Hepatocyte (in vitro differentiated cells): ENCODE measurements at regions not wholly inside any gene's neighbourhood (a gene's known extent, or its start where the extent isn't known, plus 50 kb on each side); places are given as distances from the start of the nearest gene placed in this dataset.

ENCODE experiments used
- DNase-seq: peaks from one replicate; pipeline ENCODE4 v3.0.0-alpha.2; 2016; ENCODE audit warnings: low spot score
- H2AFZ ChIP-seq: fragments of 200-600 bp; sonication (generic); 2 replicates; pipeline ENCODE4 v1.6.0; 2016; ENCODE audit warnings: antibody characterized with exemption, mild to moderate bottlenecking
- H3K27ac ChIP-seq: fragments of 200-600 bp; sonication (generic); 2 replicates; pipeline ENCODE4 v1.5.1; 2016; ENCODE audit warnings: mild to moderate bottlenecking
- H3K27me3 ChIP-seq: fragments of 200-600 bp; sonication (generic); 2 replicates; pipeline ENCODE4 v1.6.1; 2016
- H3K36me3 ChIP-seq: fragments of 200-600 bp; sonication (generic); replicated peaks from 2 replicates; pipeline ENCODE4 v1.5.1; 2016; ENCODE audit warnings: low read depth; ENCODE audit not compliant: insufficient read depth
- H3K4me1 ChIP-seq: fragments of 200-600 bp; sonication (generic); 2 replicates; pipeline ENCODE4 v1.5.1; 2016; ENCODE audit warnings: mild to moderate bottlenecking, moderate library complexity; ENCODE audit not compliant: insufficient read depth
- H3K4me2 ChIP-seq: fragments of 200-600 bp; sonication (generic); 2 replicates; pipeline ENCODE4 v1.6.0; 2016
- H3K4me3 ChIP-seq: fragments of 200-600 bp; sonication (generic); 2 replicates; pipeline ENCODE4 v1.5.1; 2016; ENCODE audit warnings: mild to moderate bottlenecking
- H3K79me2 ChIP-seq: fragments of 200-600 bp; sonication (generic); 2 replicates; pipeline ENCODE4 v1.6.0; 2017; ENCODE audit warnings: mild to moderate bottlenecking
- H3K9me2 ChIP-seq: fragments of 200-600 bp; sonication (generic); replicated peaks from 2 replicates; pipeline ENCODE4 v1.6.0; 2017; ENCODE audit warnings: mild to moderate bottlenecking; ENCODE audit not compliant: insufficient read depth
- H3K9me3 ChIP-seq: fragments of 200-600 bp; sonication (generic); 2 replicates; pipeline ENCODE4 v1.5.1; 2016; ENCODE audit warnings: low read depth, mild to moderate bottlenecking
- H4K20me1 ChIP-seq: fragments of 200-600 bp; sonication (generic); 2 replicates; pipeline ENCODE4 v1.6.0; 2016; ENCODE audit warnings: mild to moderate bottlenecking; ENCODE audit not compliant: insufficient read depth, poor library complexity, severe bottlenecking
- CTCF ChIP-seq: fragments of 200-600 bp; sonication (generic); IDR thresholded peaks from 2 replicates; pipeline ENCODE4 v1.5.1; 2016; ENCODE audit warnings: antibody characterized with exemption, mild to moderate bottlenecking; ENCODE audit not compliant: poor library complexity
- EZH2 ChIP-seq: fragments of 200-600 bp; sonication (generic); IDR thresholded peaks from 2 replicates; pipeline ENCODE4 v1.6.1; 2016; ENCODE audit warnings: antibody characterized with exemption, mild to moderate bottlenecking, borderline replicate concordance
- EZH2phosphoT487 ChIP-seq: fragments of 200-600 bp; sonication (generic); IDR thresholded peaks from one replicate; pipeline ENCODE4 v1.6.1; 2018; ENCODE audit warnings: antibody characterized with exemption, mild to moderate bottlenecking, low read depth, moderate library complexity; ENCODE audit not compliant: unreplicated experiment, severe bottlenecking
- WGBS: methylation state at CpG from one replicate; pipeline ENCODE4 v1.1.6; 2016; ENCODE audit warnings: low lambda C conversion rate; ENCODE audit errors: missing lambda C conversion rate; 5-methylcytosine and 5-hydroxymethylcytosine counted together

- Histone ChIP-seq H3K27ac (no peak overlapping the region), H3K27me3 (no peaks in the 10 kb centered on the region)
Measured at GRCh38 chr12:105924526-105925208, 214.1 kb downstream of the NUAK1 start.

GRCh38 chr12:105927564-105927963 lies 211.2 kb downstream of the NUAK1 start:
- Histone ChIP-seq H3K4me2 (no peak overlapping the region), H2AFZ (no peak overlapping the region), H4K20me1 (no peaks in the 10 kb centered on the region), H3K4me1 (no peaks in the 10 kb centered on the region), H3K27me3 (no peaks in the 10 kb centered on the region), H3K79me2 (no peaks in the 10 kb centered on the region), H3K4me3 (no peak overlapping the region), H3K9me2 (no peaks in the 10 kb centered on the region), H3K27ac (no peak overlapping the region), H3K36me3 (no peaks in the 10 kb centered on the region), H3K9me3 (no peaks in the 10 kb centered on the region)
- 90% methylated on average over 5 of the region's 5 CpGs for WGBS
- no peak for TF ChIP-seq CTCF
- TF ChIP-seq EZH2phosphoT487: no peak
- TF ChIP-seq EZH2: no peak
- DNase-seq: no peak

More at GRCh38 chr12:105924526-105925208, 214.1 kb downstream of the NUAK1 start:
- Histone ChIP-seq H3K79me2 (no peaks in the 10 kb centered on the region), H3K4me2 (no peak overlapping the region), H3K9me2 (no peaks in the 10 kb centered on the region), H3K36me3 (no peaks in the 10 kb centered on the region), H3K9me3 (no peaks in the 10 kb centered on the region), H3K4me3 (no peak overlapping the region), H4K20me1 (no peaks in the 10 kb centered on the region), H2AFZ (no peak overlapping the region), H3K4me1 (peaks cover 5% of the 10 kb centered on the region)
- 75% methylated on average over 7 of the region's 7 CpGs for WGBS
- DNase-seq: no peak
- TF ChIP-seq EZH2 (no peak), CTCF (no peak), EZH2phosphoT487 (no peak)

GRCh38 chr12:105928436-105928835 lies 210.3 kb downstream of the NUAK1 start:
- Histone ChIP-seq H3K4me1 (no peaks in the 10 kb centered on the region), H3K36me3 (no peaks in the 10 kb centered on the region), H3K9me3 (no peaks in the 10 kb centered on the region), H3K4me2 (no peak overlapping the region), H3K27me3 (no peaks in the 10 kb centered on the region), H3K79me2 (no peaks in the 10 kb centered on the region), H4K20me1 (no peaks in the 10 kb centered on the region), H2AFZ (no peak overlapping the region), H3K9me2 (no peaks in the 10 kb centered on the region), H3K4me3 (no peak overlapping the region), H3K27ac (no peak overlapping the region)
- 89% methylated on average over 3 of the region's 3 CpGs for WGBS
- no peak for DNase-seq
- no peak for TF ChIP-seq EZH2phosphoT487
- TF ChIP-seq EZH2: no peak
- TF ChIP-seq CTCF: no peak
